Stimulated activated CD4-positive, alpha-beta T cell treated with anti-CD3 and anti-CD28 coated beads, Interleukin-2, amount 100 ng/mL, for 4 hours (primary cell): ENCODE measurements at regions not wholly inside any gene's neighbourhood (a gene's known extent, or its start where the extent isn't known, plus 50 kb on each side); places are given as distances from the start of the nearest gene placed in this dataset.

Source experiments
- DNase-seq: peaks from one replicate; pipeline ENCODE4 v3.0.0-alpha.2; 2020; ENCODE audit warnings: low read depth

GRCh38 chr15:98143116-98143515 lies 182.6 kb downstream of the ARRDC4 start:
- no peak for DNase-seq

GRCh38 chr15:98144388-98144787 lies 183.9 kb downstream of the ARRDC4 start:
- no peak for DNase-seq

- DNase-seq: no peak
Observed at GRCh38 chr15:98146031-98146820, 185.7 kb downstream of the ARRDC4 start.

- DNase-seq: no peak
Observed at GRCh38 chr15:98147415-98147814, 186.9 kb downstream of the ARRDC4 start.

GRCh38 chr15:98150084-98150483 lies 189.6 kb downstream of the ARRDC4 start:
- DNase-seq: no peak

- DNase-seq: no peak
Observed at GRCh38 chr15:98150536-98150935, 190.0 kb downstream of the ARRDC4 start.

GRCh38 chr15:98151096-98151495 lies 190.6 kb downstream of the ARRDC4 start:
- DNase-seq: no peak

- DNase-seq: no peak
Observed at GRCh38 chr15:98152156-98152555, 191.7 kb downstream of the ARRDC4 start.

- DNase-seq: no peak
Observed at GRCh38 chr15:98154863-98155262, 194.4 kb downstream of the ARRDC4 start.

- DNase-seq: no peak
Observed at GRCh38 chr15:98155356-98155755, 194.9 kb downstream of the ARRDC4 start.

GRCh38 chr15:98160236-98160635 lies 199.7 kb downstream of the ARRDC4 start:
- no peak for DNase-seq

- DNase-seq: no peak
Observed at GRCh38 chr15:98163319-98164045, 203.0 kb downstream of the ARRDC4 start.

GRCh38 chr15:98164571-98164970 lies 204.1 kb downstream of the ARRDC4 start:
- no peak for DNase-seq

- DNase-seq: no peak
Observed at GRCh38 chr15:98164986-98165385, 204.5 kb downstream of the ARRDC4 start.

GRCh38 chr15:98167722-98168268 lies 207.3 kb downstream of the ARRDC4 start:
- no peak for DNase-seq

GRCh38 chr15:98169551-98169950 lies 209.0 kb downstream of the ARRDC4 start:
- no peak for DNase-seq

GRCh38 chr15:98174286-98174685 lies 213.8 kb downstream of the ARRDC4 start:
- no peak for DNase-seq

- DNase-seq: no peak
Observed at GRCh38 chr15:98174841-98175240, 214.3 kb downstream of the ARRDC4 start.

GRCh38 chr15:98177966-98178592 lies 217.6 kb downstream of the ARRDC4 start:
- DNase-seq: peak; percentile 13

GRCh38 chr15:98178861-98179260 lies 218.4 kb downstream of the ARRDC4 start:
- DNase-seq: no peak

- no peak for DNase-seq
Observed at GRCh38 chr15:98187549-98187948, 227.0 kb downstream of the ARRDC4 start.

GRCh38 chr15:98190914-98191313 lies 230.4 kb downstream of the ARRDC4 start:
- DNase-seq: no peak

- no peak for DNase-seq
Observed at GRCh38 chr15:98195796-98196195, 235.3 kb downstream of the ARRDC4 start.
